Fibroblast of gingiva (primary cell): ENCODE measurements at regions not wholly inside any gene's neighbourhood (a gene's known extent, or its start where the extent isn't known, plus 50 kb on each side); places are given as distances from the start of the nearest gene placed in this dataset.

Source experiments
- DNase-seq: peaks from one replicate; pipeline ENCODE4 v3.0.0-alpha.2; 2011; ENCODE audit warnings: low read depth

- no peak for DNase-seq
Measured at GRCh38 chr3:11919390-11919789, 72.7 kb upstream of the TAMM41 start.

DNA sequence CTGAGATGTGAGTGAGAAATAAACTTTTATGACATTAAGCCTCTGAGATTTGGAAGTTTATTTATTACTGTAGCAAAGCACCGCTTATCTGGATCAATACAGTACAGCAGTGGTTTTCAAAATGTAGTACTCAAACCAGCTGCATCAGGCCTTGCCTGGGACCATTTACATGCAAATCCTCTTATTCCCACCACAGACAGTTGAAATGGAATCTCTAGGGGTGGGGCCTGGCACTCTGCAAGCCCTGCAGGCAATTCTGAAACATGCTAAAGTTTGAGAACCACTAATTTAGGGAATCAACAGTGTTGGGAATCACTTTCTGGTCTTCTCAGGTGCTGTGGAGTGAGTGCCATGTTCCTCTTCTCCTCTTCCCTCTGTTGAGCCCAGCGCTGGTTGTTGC is 77.8 kb upstream of the TAMM41 start:
- no peak for DNase-seq

- DNase-seq = no peak
Measured at GRCh38 chr3:11928381-11928780, 75.8 kb upstream of the SYN2 start.

DNA sequence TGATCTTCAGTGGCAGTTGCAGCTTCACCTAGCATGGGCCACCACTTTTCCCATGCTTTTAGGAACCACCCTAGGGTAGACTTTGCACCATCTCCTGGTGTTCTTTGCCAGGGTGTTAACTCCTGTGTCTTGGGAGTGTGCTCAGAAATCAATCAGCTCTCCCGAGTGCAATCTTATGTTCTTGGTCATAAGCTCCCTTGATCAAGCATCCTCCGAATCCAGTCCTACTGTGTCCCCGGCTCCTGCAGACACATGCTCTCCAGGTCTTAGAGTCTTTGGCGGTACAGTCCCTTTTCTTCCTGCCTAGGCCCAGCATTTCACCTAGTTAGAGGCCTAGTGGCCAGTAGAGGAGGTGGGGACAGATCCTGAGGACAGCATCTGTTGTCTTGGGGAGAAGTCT is 74.7 kb upstream of the SYN2 start:
- DNase-seq = no peak

DNA sequence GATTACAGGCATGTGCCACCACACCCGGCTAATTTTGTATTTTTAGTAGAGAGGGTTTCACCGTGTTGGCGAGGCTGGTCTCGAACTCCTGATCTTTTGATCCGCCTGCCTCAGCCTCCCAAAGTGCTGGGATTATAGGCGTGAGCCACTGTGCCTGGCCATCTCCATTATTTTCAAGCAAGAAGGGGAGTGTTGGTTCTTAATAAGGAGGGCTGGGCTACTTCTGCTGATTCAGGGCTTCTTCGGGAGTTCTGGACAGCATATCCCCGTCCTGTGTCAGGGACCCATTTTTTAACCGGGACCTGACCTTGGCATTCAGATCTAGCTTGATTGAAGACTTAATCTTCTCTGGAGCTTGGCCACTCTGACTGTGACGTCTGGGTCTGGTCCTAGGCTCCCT is 74.1 kb upstream of the SYN2 start:
- no peak for DNase-seq

- DNase-seq = no peak
Measured at GRCh38 chr3:11932636-11933035, 71.6 kb upstream of the SYN2 start.

- DNase-seq = no peak
Measured at GRCh38 chr3:11933529-11933928, 70.7 kb upstream of the SYN2 start.

GRCh38 chr3:11944052-11944673 is 60.0 kb upstream of the SYN2 start:
- DNase-seq = peak; percentile 2

DNA sequence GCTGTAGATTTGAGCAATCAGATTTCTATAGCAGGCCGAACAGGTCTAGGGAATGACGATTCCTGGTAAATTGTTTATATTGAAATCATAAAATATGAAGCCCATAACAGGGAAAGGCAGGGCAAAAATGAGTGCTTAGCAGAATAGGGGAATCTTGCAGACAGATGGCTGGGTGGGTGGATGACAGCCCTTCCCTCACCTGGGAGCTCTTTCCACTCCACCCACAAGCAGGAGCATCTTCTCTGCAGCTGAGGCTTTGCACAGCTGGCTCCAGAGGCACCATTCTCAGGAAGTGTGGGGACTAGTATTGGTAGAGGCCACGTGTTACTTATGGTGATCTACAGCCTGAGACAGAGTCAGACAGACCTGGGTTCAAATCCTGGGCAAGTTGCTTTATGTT is 55.9 kb upstream of the SYN2 start:
- no peak for DNase-seq

DNA sequence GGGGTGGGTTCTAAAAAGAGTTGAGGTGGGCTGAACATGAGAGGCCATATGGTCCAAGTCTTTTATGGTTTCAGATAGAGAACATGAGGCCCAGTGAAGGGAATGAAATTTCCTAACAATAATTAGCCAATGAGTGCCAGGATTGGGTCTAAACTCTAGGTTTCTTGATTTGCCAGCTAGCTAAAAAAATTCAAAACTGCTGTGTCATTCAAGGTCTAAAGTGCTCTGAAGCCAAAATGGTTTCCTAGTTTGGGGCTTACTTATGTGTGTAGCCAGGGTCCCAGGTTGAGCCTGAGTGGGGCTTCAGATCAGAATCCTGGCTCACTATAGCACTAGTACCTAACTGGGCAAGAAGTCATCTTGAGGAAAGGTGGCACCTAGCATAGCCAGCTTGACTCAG is 55.3 kb upstream of the SYN2 start:
- DNase-seq = no peak

- no peak for DNase-seq
Measured at GRCh38 chr3:11949351-11949750, 54.8 kb upstream of the SYN2 start.

GRCh38 chr3:11950576-11950975 is 53.6 kb upstream of the SYN2 start:
- DNase-seq = no peak

GRCh38 chr3:11953350-11953749 is 50.8 kb upstream of the SYN2 start:
- no peak for DNase-seq

GRCh38 chr3:11953778-11954177 is 50.4 kb upstream of the SYN2 start:
- no peak for DNase-seq

DNA sequence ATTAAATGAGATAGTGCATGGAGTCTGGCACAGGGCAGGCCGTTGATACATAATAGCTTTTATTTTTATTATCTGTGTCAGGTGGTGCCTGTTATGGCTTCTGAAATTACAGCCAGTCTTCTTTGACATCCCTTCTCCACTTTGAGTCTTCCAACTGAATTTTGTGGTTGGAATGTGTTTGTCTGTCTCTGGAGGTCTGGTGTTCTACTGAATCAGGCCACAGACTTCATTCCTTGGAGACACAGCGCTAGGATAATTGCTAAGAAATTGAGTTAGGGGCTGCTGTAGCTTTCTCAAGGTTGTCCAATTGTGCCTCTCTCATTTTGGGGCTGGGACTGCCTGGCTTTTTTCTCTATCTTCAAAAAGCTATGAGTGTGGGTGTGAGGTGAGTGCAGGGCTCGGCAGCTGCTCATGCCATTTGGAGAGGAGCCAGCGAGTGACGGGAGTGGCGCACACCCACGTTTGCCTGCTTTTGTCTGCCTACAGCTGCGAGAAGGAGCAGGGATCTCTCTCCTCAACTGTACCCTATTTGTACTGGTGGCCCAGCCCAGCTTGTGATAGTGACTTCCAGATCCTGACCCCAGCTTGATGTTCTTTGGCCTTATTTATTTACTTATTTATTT is 49.8 kb upstream of the SYN2 start:
- no peak for DNase-seq
